Endothelial cell (in vitro differentiated cells): ENCODE measurements at regions not wholly inside any gene's neighbourhood (a gene's known extent, or its start where the extent isn't known, plus 50 kb on each side); places are given as distances from the start of the nearest gene placed in this dataset.

Experiments
- DNase-seq: peaks from one replicate; pipeline ENCODE4 v3.0.0; 2021; ENCODE audit warnings: low spot score
- H3K27ac Mint-ChIP-seq: one replicate; pipeline ENCODE4 v1.8.0; 2021; ENCODE audit warnings: mixed read lengths, inconsistent platforms; ENCODE audit not compliant: unreplicated experiment
- H3K27me3 Mint-ChIP-seq: one replicate; pipeline ENCODE4 v1.8.0; 2021; ENCODE audit warnings: mild to moderate bottlenecking, moderate library complexity, mixed read lengths, inconsistent platforms; ENCODE audit not compliant: unreplicated experiment
- H3K36me3 Mint-ChIP-seq: one replicate; pipeline ENCODE4 v1.8.0; 2021; ENCODE audit warnings: mild to moderate bottlenecking, low read depth, mixed read lengths, inconsistent platforms; ENCODE audit not compliant: unreplicated experiment
- H3K4me1 Mint-ChIP-seq: one replicate; pipeline ENCODE4 v1.8.0; 2021; ENCODE audit warnings: mild to moderate bottlenecking, mixed read lengths, inconsistent platforms; ENCODE audit not compliant: unreplicated experiment
- H3K4me3 Mint-ChIP-seq: one replicate; pipeline ENCODE4 v1.8.0; 2021; ENCODE audit warnings: mild to moderate bottlenecking, mixed read lengths, inconsistent platforms; ENCODE audit not compliant: unreplicated experiment
- H3K9me3 Mint-ChIP-seq: one replicate; pipeline ENCODE4 v1.8.0; 2021; ENCODE audit warnings: mixed read lengths, inconsistent platforms; ENCODE audit not compliant: unreplicated experiment
- TF ChIP-seq, protein P1 (sequence below): fragments of 200-600 bp; sonication (generic); IDR thresholded peaks from one replicate; pipeline ENCODE4 v1.5.0; 2021; ENCODE audit warnings: antibody characterized with exemption; ENCODE audit not compliant: unreplicated experiment

DNA sequence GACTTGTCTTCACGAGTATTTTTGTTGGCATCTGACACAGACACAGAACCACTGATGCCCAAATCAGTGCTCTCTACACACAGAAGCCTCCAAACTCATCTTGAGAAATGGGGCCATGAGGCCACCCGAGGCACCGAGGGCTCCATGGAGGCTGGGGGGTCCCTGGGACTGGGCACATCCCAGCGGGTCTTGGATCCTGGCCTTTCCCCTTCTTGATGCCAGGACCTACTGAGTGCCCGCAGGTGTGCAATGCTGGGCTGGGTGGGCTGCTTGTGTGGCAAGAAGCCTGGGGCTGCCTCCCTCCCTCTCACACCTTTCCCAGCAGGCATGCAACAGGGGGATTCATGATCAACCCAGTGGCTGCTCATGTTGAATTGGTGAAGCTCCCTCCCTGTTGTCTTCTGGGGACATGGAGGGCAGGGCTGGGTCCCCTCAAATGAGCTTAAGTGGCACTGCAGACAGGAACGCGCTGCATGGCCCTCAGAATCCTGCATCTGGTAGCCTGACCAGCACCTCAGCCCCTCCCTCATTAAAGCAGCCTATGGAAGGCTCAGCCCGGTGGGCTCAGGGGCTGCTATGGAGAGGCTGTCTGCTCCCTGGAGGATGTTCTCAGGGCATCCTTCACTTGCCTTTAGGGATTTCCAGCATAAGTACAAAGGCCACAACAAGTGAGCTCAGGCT lies 63.7 kb upstream of the SIMC1 start:
- peaks cover 6% of the 10 kb centered on the region for H3K36me3 Mint-ChIP-seq
- H3K27me3 Mint-ChIP-seq: no peaks in the 10 kb centered on the region
- TF ChIP-seq, protein P1, sequence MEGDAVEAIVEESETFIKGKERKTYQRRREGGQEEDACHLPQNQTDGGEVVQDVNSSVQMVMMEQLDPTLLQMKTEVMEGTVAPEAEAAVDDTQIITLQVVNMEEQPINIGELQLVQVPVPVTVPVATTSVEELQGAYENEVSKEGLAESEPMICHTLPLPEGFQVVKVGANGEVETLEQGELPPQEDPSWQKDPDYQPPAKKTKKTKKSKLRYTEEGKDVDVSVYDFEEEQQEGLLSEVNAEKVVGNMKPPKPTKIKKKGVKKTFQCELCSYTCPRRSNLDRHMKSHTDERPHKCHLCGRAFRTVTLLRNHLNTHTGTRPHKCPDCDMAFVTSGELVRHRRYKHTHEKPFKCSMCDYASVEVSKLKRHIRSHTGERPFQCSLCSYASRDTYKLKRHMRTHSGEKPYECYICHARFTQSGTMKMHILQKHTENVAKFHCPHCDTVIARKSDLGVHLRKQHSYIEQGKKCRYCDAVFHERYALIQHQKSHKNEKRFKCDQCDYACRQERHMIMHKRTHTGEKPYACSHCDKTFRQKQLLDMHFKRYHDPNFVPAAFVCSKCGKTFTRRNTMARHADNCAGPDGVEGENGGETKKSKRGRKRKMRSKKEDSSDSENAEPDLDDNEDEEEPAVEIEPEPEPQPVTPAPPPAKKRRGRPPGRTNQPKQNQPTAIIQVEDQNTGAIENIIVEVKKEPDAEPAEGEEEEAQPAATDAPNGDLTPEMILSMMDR: no peak
- no peak for DNase-seq
- H3K4me1 Mint-ChIP-seq: no peaks in the 10 kb centered on the region
- no peaks in the 10 kb centered on the region for H3K9me3 Mint-ChIP-seq
- no peak overlapping the region for H3K27ac Mint-ChIP-seq
- H3K4me3 Mint-ChIP-seq: no peak overlapping the region

GRCh38 chr5:176175101-176175852 lies 62.9 kb upstream of the SIMC1 start:
- TF ChIP-seq, protein P1: no peak
- peaks cover 2% of the 10 kb centered on the region for H3K27me3 Mint-ChIP-seq
- H3K9me3 Mint-ChIP-seq: no peaks in the 10 kb centered on the region
- H3K36me3 Mint-ChIP-seq: peaks cover 6% of the 10 kb centered on the region
- no peak overlapping the region for H3K4me3 Mint-ChIP-seq
- DNase-seq: no peak
- H3K4me1 Mint-ChIP-seq: no peaks in the 10 kb centered on the region
- no peak overlapping the region for H3K27ac Mint-ChIP-seq

GRCh38 chr5:176176231-176176630 lies 62.0 kb upstream of the SIMC1 start:
- H3K27me3 Mint-ChIP-seq: peaks cover 2% of the 10 kb centered on the region
- H3K9me3 Mint-ChIP-seq: no peaks in the 10 kb centered on the region
- TF ChIP-seq, protein P1: no peak
- peaks cover under 1% of the 10 kb centered on the region for H3K4me1 Mint-ChIP-seq
- H3K36me3 Mint-ChIP-seq: peaks cover 6% of the 10 kb centered on the region
- no peak overlapping the region for H3K27ac Mint-ChIP-seq
- no peak for DNase-seq
- no peak overlapping the region for H3K4me3 Mint-ChIP-seq

DNA sequence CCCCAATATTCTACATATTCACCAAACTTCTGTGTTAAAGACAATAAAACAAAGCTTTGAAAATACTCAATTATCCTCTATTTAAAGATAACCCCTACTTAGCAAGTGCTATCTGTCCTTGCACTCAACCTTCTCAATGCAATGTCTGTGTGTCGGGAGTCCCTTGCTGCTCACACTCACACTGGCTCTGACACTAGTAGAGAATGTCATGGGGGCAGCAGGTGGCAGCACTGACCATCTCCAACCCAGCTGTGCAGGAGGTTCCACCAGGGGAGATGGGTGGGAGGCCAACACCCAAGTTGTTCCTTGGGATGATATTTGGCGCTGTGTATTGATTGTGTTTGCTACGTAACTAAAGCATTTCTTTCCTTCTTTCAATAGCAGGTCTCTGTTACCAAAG lies 59.4 kb upstream of the SIMC1 start:
- Mint-ChIP-seq H3K36me3 (peaks cover 6% of the 10 kb centered on the region), H3K4me3 (no peak overlapping the region), H3K4me1 (peaks cover 2% of the 10 kb centered on the region), H3K27ac (no peak overlapping the region), H3K9me3 (no peaks in the 10 kb centered on the region), H3K27me3 (peaks cover 4% of the 10 kb centered on the region)
- DNase-seq: no peak
- TF ChIP-seq, protein P1: no peak

DNA sequence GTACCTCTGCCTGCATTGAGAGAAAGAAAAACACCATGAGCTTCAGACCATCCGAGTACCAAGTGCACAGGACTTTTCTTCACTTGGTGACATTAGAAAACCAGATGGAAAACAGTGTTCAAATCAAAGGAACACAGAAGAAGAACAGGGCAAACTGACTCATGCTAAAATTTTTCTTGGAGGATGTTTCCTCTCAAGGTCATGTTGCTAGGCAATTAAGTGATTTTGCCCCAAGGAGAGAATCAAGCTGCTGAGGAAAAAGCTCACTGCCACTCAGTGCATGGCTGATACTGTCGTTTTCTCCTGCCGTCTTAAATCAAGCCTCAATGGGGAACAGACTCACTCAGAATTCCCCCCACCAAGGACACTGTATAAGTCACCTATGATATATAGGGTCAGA lies 57.9 kb upstream of the SIMC1 start:
- TF ChIP-seq, protein P1: no peak
- DNase-seq: no peak
- Mint-ChIP-seq H3K9me3 (no peaks in the 10 kb centered on the region), H3K27ac (no peak overlapping the region), H3K4me1 (peaks cover 2% of the 10 kb centered on the region), H3K36me3 (peaks cover 6% of the 10 kb centered on the region), H3K4me3 (no peak overlapping the region), H3K27me3 (peaks cover 4% of the 10 kb centered on the region)
